GM15510 (cell line): ENCODE measurements at regions not wholly inside any gene's neighbourhood (a gene's known extent, or its start where the extent isn't known, plus 50 kb on each side); places are given as distances from the start of the nearest gene placed in this dataset.

ENCODE experiments used
- POLR2A ChIP-seq: IDR thresholded peaks from 3 replicates; pipeline ENCODE4 v1.6.1; 2011; ENCODE audit warnings: borderline replicate concordance; ENCODE audit not compliant: insufficient read length; ENCODE audit errors: extremely low read depth

- no peak for TF ChIP-seq POLR2A
These were observed 326.9 kb downstream of the UACA start for GRCh38 chr15:70436428-70436827.

GRCh38 chr15:70435872-70436271, 327.5 kb downstream of the UACA start:
- no peak for TF ChIP-seq POLR2A

GRCh38 chr15:70435369-70435768, 328.0 kb downstream of the UACA start:
- TF ChIP-seq POLR2A = no peak

- no peak for TF ChIP-seq POLR2A
These were observed 329.6 kb downstream of the UACA start for GRCh38 chr15:70433586-70434324.

GRCh38 chr15:70432924-70433495, 330.3 kb downstream of the UACA start:
- no peak for TF ChIP-seq POLR2A

- TF ChIP-seq POLR2A = no peak
These were observed 331.5 kb downstream of the UACA start for GRCh38 chr15:70431854-70432253.

- TF ChIP-seq POLR2A = no peak
These were observed 332.4 kb upstream of the TLE3 start for GRCh38 chr15:70430069-70430468.

- TF ChIP-seq POLR2A = no peak
These were observed 331.5 kb upstream of the TLE3 start for GRCh38 chr15:70429056-70429722.

- TF ChIP-seq POLR2A = no peak
These were observed 330.6 kb upstream of the TLE3 start for GRCh38 chr15:70428211-70428822.

- TF ChIP-seq POLR2A = no peak
These were observed 329.7 kb upstream of the TLE3 start for GRCh38 chr15:70427167-70428120.

GRCh38 chr15:70426096-70426821, 328.5 kb upstream of the TLE3 start:
- no peak for TF ChIP-seq POLR2A

GRCh38 chr15:70424937-70425411, 327.3 kb upstream of the TLE3 start:
- TF ChIP-seq POLR2A = no peak

GRCh38 chr15:70423267-70423666, 325.6 kb upstream of the TLE3 start:
- no peak for TF ChIP-seq POLR2A

GRCh38 chr15:70422342-70422741, 324.6 kb upstream of the TLE3 start:
- TF ChIP-seq POLR2A = no peak

GRCh38 chr15:70420948-70421482, 323.3 kb upstream of the TLE3 start:
- TF ChIP-seq POLR2A = no peak
